IPS-NIHi11 (cell line): ENCODE measurements at regions not wholly inside any gene's neighbourhood (a gene's known extent, or its start where the extent isn't known, plus 50 kb on each side); places are given as distances from the start of the nearest gene placed in this dataset.

Experiments used
- DNase-seq: peaks from one replicate; pipeline ENCODE4 v3.0.0; 2012; ENCODE audit warnings: mixed read lengths, low spot score

DNA sequence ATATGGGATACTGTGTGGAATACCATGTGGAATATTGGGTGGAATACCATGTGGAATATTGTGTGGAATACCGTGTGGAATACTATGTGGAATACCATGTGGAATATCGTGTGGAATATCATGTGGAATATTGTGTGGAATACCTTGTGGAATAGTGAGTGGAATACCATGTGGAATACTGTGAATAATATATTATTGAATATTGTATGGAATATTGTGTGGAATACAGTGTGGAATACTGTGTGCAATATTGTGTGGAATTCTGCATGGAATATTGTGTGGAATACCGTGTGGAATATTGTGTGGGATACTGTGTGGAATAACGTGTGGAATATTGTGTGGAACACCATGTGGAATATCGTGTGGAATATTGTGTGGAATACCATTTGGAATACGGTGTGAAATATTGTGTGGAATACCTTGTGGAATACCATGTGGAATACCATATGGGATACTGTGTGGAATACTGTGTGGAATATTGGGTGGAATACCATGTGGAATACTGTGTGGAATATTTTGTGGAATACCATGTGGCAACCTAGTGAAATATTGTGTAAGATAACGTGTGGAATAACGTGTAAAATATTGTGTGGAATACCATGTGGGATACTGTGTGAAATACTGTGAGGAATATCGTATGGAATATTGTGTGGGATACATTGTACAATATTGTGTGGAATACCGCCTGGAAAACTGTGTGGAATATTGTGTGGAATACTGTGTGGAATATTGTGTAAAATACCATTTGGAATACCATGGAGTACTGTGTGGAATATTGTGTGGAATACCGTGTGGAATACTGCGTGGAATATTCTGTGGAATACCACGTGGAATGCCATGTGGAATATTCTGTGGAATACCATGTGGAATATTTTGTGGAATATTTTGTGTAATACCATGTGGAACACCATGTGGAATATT lies 133.9 kb upstream of the CHST15 start:
- no peak for DNase-seq

GRCh38 chr10:124226271-124227054 lies 133.1 kb upstream of the CHST15 start:
- DNase-seq = no peak

GRCh38 chr10:124225467-124226270 lies 132.3 kb upstream of the CHST15 start:
- no peak for DNase-seq

DNA sequence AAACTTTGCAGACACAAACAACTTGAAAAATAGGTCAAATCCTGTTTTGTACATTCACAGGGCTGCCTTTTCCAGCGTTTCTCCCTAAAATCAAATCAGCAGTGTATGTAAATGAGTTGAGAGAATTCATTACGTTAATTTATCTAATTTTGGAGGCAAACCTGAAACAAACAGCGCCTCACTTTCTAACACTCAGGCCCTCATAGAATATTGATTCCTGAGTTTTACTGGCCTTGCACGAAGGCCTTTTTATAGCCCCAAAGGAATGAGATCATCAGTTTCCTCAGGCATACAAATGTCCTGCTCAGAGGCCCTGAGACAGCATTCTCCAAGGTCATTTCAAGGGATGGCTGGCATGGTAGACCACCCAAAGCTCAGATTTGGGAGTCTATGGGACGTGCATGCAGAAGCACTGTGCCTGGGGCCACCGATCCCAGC lies 131.7 kb upstream of the CHST15 start:
- DNase-seq = no peak

DNA sequence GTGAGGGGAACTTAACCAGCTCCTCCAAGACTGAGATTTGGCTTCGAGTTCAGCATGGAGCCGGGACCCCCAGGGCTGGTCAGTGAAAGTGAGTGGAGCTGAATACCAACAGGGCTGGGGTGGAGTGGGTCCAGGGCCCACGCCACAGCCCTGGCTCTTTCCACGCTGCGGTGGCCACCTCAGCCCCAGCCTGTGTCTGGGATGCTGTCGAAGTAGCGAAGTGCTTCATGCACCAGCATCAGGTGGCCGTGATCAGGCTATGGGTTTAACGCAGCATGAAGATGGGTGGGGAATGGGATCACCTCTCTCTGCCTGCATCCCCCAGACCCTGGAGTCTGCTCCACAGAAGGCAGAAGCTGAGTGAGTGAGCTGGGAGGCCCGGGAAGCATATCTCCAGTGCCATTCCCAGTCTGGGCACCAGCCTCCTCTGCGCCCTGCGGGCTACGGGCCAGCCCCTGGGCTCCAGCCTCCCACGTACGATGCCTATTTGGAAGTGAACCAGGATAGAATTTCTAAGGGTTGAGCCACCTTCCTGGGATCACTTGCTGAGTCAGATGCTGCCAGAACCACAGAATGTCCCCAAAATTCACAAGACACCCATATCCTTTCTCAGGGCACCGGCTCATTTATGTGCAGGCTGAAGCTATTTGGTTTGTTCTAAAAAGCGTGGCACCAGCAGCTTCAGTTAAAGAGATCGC lies 131.1 kb upstream of the CHST15 start:
- no peak for DNase-seq

GRCh38 chr10:124223711-124224085 lies 130.3 kb upstream of the CHST15 start:
- no peak for DNase-seq

- no peak for DNase-seq
Observed at GRCh38 chr10:124222988-124223710, 129.8 kb upstream of the CHST15 start.

DNA sequence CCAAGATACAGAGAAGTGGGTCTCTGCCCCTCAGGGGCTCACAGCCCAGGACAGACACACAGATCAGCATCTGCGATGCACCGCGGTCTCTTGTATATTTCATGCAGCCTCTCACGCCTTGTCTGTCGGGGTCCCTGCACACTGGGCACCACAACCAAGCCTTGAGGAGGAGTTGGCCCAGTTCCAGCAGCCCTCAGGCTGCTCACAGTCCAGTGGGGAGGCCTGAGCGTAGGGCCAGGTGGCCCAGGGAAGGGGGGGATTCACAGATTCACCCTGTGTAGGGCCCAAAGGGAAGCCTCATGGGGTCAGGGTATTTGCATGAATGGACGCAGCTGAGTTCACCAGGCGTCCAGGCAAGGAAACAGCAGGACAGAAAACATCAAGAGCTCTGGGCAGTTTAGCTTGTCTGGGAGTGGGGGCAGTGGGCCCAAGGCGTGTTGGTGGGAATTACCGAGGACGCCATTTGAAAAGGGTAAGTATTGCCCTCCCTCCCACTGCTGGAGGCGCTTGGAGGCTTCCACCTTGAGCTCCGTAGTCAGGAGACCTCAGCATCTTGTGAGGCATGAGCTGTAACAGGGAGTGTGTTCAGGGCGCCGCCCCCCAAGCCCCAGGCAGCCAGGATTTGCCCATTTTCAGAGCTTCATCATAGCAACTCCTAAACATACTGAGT lies 129.1 kb upstream of the CHST15 start:
- no peak for DNase-seq

DNA sequence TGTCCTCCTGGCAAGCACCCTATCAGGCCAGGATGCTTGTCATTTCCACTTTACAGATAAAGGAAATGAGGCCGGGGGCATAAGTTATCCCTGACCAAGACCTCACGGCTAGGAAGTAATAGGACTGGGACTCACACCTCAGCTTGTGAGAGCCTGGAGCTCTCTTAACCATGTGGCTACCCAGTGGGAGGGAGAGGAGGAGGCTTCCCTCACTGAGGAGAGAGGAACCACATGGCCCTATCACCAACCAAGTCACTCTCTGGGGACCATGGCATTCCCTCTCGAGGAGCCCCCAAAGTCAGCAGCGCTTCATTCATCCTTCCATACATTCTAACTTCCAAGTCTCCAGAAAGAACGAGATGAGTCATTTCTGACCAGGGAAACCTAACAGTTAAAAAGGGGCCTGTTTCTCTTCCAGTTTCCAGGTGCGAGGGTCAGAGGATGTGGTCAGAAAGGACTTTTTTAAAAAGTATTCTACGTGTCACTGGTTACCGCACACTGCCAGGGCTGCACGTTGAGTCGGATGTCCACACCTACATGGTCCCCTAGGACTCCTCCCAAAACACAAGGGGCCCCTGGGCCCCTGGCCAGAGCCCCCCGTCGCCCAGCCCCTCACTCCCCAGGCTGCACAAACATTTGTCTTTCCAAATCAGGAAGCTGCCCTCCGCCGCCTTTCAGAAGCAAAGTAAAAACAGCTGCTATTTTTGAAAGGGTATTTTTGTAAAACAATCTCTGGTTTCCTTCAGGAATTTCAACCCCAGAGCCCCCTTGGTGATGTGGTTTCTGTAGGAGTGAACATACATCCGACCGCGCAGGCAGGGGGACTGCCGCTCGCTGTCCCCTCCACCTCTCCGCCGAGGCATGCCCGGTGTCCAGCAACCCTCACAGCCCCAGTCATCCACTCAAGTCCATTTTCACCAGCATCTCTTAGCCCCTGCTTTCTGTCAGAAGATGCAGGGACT lies 128.2 kb upstream of the CHST15 start:
- DNase-seq = no peak

GRCh38 chr10:124220971-124221355 lies 127.6 kb upstream of the CHST15 start:
- DNase-seq = no peak

DNA sequence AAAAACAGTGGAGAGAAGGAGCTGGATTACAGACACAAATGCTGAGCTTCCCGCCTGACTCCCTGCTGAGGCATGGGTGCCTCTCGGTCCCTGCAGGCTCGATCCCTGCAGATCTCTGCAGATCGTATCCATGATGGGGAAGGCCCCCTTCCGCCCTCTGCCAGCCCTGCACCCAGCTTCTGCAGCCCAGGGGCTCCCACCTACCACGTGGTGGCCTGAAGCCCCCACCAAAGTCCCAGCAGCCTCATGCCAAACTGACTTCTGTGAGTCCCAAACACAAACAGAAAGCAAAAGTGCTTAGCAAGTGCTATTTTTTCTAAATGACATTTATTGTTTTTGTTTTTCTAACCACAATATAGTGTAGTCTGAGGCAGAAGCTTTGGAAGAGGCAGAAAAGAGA lies 127.1 kb upstream of the CHST15 start:
- no peak for DNase-seq

DNA sequence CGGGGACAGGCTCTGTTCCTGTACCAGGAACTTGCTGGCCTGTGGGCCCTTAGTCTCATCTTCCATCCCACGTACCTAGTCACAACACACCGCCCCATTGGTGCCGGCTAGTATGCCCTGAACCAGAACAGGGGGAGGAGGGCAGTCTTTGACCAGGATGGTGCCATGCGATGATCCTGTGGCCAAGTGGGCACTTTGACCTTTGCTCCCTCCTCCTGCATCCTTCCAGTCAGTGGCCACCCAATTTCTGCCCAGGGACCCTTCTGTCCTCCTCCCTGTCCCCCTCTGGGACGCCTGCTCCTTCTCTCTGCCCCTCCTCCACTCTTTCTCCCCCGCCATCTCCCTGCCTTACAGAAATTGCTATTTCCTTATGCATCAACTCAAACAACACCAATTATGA lies 126.3 kb upstream of the CHST15 start:
- no peak for DNase-seq

DNA sequence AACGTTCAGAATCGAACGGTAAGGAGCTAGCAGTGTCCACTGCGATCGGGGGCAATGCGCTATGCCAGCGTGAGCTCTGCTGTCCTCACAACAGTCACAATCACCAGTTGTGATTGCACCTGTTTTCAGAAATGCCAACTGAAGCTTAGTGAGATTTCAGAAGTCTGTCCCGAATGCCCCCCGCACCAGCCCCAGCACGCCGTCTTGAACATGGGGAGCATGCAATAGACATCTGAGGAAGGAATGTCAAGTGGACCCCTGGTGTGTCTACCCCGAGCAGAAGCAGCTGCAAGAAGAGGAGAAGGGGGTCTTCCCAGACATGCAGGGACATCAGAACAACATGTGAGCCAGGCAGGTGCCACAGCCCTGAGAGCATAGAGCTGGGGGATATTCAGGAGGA lies 125.7 kb upstream of the CHST15 start:
- no peak for DNase-seq

GRCh38 chr10:124217906-124218804 lies 124.8 kb upstream of the CHST15 start:
- peak; percentile 79 for DNase-seq

DNA sequence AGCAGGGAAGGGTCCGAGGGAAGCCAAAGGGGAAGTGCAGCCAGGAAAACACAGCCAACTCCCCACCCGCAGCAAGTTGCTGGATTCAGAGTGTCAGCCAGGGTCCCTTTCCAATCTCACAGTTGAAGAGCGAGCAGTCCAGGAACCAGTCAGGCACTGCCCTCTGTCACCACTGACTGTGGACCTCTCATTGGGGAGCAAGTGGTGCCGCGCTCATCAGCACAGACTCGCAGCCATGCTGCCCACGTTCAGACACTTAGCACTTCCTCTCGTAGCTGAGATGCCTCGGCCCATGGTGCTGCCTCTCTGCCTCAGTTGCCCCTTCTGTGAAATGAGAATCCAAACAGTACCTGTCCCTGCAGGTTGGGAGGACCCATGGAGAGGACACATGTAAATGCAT lies 123.6 kb upstream of the CHST15 start:
- DNase-seq = no peak

GRCh38 chr10:124214610-124215375 lies 121.4 kb upstream of the CHST15 start:
- DNase-seq = no peak

GRCh38 chr10:124213899-124214510 lies 120.6 kb upstream of the CHST15 start:
- no peak for DNase-seq
